NCI-H1930 (cell line): ENCODE measurements at regions not wholly inside any gene's neighbourhood (a gene's known extent, or its start where the extent isn't known, plus 50 kb on each side); places are given as distances from the start of the nearest gene placed in this dataset.

Source experiments
- DNase-seq, 2 experiments: peaks; one replicate each; lab custom pipeline; 2025; lab: John Stamatoyannopoulos, UW

DNA sequence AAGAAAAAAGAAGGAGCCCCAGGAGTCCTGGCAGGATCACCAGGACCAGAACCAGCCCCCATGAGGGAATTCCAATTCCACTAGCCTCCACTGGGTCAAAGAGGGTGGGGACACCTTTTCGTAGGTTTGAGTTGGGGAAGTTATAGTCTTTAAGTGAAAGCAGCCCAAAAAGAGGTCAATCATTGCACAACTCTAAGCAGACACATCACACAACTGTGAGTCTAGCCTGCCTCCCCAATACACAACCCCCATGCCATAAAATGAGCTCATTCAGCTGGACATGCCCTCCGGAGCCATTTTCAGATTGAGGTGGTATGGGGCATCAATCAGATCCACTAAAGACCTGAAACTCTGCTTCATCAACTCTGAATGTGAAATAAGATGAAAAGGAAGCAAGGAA is 179.9 kb downstream of the NPHP4 start:
- DNase-seq: no peak

DNA sequence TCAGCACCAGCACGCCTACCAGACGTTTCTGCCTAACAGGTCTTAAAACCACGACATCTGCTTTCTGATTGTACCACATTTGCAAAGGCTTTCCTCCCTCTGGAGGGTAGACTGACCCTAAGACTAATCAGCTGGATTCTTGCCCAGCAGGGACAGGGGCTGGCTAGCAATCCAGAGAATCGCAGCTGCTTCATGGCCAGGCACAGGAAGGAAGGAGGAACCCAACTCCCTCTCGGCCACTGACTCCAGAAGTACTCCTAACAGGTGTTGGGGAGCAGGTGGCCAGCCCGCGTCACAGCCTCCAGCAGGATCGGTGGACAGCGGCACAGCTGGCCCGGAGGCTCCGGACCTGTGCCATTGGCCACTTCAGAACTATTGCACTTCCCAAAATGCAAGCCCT is 180.8 kb downstream of the NPHP4 start:
- no peak for DNase-seq

DNA sequence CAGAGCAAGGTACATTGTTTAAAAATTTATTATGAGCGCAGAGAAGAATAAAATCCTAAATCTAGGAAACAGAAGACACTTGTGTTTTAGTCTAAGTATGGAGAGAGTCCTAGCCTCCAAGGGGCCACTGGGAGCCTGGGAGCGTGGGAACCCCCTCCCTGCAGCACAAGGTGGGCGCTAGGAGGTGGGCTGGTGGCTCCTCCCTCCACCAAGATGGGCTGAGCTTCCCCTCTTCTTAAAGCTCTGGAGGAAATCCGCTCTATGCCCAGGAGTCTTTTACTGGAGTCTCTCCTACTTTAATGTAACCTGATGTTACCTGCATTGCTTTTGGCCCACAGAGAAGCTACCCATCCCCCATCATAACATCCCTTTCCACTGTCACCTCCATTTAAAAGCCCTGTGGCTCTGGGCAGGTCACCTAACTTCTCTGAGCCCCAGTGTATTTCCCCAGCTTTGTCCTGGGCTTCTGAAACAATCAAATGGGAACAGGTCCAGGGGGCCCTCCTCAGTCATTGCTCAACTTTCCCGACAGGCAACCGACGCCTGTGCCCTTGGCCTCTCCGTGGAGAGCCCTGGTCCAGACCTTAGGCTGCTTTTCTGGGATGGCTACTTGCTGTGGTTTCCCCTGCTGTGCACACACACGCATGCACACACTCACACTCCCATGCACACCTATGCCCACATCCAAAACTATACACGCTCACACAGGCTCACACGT is 181.5 kb downstream of the NPHP4 start:
- no peak for DNase-seq

DNA sequence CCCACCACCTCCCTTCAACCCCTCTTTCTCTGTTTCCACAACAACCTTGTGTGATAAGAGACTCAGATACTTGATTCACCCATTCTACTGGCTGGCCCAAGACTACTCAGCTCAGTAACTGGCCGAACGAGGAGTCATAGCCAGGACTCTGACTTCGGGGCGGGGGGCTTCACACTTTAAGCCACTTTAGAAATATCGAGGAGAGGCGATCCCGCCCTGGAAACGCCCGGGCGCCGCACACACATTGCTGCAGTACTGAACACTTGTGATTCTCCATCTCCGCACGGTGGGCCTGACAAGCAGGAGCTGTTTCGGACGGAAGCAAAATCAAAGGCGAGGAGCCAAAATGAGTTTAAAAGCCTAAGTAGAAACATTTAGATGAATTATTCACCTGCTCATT is 182.1 kb downstream of the NPHP4 start:
- DNase-seq: no peak

DNA sequence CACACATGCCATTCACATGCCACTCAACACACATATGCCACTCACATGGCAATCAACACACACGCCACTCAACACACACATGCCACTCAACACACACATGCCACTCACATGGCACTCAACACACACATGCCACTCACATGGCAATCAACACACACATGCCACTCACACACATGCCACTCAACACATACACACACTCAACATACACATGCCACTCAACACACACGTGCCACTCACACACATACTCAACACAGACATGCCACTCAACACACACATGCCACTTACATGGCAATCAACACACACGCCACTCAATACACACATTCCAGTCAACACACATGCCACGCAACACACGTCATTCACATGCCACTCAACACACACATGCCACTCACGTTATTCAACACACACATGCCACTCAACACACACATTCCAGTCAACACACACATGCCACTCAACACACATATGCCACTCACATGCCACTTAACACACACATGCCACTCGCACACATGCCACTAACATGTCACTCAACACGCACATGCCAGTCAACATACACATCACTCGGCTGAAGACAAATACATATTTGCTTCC is 182.9 kb downstream of the NPHP4 start:
- no peak for DNase-seq

DNA sequence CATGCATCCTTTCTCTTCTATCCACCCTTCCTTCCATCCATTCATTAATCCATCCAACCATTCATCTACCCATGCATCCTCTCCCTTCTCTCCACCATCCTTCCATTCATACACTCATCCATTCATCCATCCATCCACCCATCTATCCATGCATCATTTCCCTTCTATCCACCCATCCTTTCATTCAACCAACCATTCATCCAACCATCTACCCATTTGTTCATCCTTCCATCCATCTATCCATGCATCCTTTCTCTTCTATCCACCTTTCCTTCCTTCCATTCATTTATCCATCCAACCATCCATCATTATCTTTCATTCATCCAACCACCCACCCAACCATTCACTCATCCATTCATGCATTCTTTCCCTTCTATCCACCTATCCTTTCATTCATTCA is 188.4 kb downstream of the NPHP4 start:
- DNase-seq: no peak

DNA sequence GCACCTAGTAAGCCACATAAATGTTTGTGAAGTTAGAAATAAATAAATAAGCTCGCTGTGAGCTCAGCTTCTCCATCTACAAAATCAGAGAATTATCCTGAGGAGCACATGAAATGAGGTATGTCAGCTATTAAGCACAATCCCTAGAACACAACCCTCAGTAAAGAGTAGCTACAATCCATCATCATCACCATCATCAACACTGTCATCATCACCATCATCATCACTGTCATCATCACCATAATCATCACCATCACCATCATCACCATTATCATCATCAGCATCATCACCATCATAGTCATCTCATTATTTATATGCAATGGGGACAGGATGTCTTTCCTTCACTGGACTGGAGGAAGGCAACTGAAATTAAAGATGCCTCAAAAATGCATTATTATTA is 189.6 kb downstream of the NPHP4 start:
- DNase-seq: no peak

DNA sequence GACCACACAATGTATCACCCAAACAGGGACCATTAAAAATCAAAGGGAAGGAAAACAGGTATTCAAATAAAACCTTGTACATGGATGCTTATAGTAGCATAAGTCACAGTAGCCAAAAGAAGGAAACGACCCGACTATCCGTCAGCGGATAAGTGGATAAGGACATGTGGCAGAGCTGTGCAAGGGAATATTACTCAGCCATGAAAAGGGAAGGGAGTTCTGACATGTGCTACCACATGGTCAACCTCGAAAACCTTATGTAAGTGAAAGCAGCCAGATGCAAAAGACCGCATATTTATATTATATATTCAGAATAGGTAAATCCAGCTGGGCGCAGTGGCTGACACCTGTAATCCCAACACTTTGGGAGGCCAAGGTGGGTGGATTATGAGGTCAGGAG is 193.3 kb downstream of the NPHP4 start:
- no peak for DNase-seq

DNA sequence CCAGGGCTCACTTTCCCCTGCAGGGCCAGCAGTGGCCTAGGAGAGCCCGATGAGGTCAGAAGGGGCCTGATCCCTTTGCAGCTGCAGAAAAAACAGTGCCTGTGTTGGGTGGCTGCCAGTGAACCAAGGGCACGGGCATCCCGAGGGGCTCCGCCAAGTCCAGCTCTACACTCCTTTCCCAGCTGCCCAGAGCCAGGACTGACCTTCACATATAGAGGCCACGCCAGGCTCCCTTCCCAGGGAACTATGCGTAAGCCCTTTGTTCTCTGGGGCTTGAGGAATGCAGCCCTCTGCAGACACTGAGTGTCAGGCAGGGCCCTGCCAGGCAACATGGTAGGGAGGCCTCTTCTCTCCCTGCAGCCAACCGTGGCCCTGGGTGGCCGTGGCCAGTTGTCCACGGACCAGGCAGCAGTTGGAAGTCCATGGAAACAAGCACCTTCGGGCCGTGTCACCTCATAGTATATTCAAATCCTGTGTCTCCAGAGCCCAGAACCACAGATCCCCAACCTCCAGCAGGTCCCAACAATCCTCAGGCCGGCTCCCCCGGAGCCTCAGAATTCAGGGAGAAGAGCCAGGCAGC is 194.0 kb downstream of the NPHP4 start:
- DNase-seq: no peak

DNA sequence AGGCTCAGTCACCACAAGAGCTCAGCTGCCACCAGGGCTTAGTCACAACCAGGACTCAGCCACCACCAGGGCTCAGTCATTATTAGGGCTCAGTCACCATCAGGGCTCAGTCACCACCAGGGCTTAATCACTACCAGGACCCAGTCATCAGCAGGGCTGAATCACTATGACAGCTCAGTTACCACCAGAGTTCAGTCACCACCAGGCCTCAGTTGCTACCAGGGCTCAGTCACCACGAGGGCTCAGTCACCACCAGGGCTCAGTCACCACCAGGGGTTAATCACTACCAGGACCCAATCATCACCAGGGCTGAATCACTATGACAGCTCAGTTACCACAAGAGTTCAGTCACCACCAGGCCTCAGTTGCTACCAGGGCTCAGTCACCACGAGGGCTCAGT is 196.2 kb downstream of the NPHP4 start:
- DNase-seq: no peak

DNA sequence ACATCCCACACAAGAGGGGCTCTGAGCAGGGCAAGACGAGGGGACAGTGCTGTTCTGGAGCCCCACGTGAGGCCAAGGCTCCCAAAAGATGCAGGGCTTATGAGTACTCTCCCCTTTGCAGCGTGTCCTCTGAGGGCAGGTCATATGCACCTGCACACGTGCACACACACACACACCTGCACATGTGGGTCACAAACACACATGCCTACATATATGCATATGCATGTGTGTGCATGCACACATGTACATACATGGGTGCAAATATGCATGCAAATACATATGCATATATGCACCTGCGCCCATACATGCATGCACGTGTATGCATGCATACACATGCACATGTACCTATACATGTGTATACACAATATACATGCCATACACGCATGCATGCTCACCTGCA is 197.9 kb downstream of the NPHP4 start:
- DNase-seq: no peak

DNA sequence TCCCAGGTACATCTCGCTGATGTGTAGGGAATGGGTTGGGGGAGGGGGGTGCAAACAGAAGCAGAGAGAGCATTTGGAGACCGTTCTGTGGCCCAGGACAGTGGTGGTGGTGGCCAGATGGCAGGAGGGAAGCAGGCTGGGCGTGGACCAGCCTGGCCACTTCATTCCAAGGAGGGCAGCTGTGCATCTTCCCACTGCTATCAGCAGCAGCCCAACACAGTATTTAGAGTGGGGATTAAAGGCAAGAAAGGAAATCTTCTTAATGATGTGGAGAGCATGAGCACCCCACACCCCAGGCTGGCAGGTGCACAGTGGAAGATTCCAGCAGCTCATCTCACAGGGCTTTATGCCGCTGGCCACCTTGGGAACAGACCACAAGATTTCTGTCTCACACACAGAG is 198.7 kb downstream of the NPHP4 start:
- DNase-seq: no peak

DNA sequence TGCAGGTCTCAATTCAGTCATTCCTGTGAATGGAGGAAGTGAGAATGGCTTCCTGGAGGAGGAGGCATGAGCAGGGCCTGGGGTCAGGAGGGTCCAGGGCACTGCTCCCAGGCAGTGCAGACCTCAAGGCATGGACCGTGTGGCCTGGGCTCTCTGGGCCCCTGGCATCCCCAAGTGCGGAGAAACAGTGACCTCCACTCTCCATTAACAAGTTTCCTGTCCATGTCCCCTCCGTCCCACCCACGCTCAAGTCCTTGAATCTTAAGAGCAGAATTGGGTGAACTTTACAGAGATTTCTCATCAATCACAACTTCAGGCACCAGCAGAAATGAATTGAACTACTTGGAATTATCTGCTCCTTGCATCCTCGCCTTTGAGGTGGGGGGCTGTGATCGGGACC is 211.1 kb downstream of the NPHP4 start:
- DNase-seq: no peak

DNA sequence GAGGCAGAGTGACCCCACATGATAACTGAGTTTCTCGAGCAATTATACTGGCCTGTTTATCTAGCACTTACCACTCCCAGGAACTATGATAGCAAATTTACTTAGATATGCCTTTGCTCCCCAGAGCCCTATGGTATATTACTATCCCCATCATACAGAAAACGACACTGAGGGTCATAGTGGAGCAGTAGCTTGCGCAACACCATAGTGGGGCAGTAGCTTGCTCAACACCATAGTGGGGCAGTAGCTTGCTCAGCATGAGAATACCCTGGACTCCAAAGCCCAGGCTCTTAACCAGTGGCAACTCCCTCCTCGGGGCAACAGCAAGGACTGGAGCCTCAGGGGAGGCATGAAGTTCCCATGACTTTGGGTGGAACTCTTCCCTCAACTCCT is 211.9 kb downstream of the NPHP4 start:
- DNase-seq: no peak

DNA sequence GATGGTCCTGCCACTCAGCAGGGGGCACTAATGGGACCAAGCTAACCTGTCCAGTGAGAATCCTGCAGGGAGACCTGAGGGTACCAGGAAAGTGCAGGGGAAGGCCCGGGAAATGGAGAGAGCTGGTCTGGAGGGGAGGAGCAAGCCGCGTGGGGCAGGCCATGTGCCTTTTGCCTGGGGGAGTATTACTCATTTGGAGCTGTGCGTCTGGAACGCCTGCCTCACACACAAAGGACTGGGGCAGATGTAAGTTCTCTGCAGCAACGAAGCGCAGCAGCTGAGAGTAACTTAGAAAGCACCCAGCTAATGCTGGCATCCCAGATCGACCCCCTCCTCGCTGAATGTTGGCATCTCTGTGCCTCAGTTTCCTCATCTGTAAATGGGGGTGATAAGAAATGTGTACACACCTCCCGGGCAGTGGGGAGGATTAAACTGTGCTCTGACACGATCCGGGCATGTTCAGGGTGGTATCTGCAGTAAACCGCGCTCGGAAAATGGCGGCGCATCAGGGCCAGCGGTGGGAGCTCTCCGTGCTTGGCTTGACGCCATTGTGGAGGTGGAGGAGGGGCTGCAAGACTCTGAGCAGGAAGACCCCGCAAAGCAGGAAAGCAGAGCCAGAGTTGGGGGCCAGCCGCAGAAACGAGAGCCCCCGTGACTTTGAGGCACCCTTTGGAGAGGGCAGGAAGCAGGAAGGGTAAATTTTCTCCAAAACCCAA is 212.5 kb downstream of the NPHP4 start:
- no peak for DNase-seq

DNA sequence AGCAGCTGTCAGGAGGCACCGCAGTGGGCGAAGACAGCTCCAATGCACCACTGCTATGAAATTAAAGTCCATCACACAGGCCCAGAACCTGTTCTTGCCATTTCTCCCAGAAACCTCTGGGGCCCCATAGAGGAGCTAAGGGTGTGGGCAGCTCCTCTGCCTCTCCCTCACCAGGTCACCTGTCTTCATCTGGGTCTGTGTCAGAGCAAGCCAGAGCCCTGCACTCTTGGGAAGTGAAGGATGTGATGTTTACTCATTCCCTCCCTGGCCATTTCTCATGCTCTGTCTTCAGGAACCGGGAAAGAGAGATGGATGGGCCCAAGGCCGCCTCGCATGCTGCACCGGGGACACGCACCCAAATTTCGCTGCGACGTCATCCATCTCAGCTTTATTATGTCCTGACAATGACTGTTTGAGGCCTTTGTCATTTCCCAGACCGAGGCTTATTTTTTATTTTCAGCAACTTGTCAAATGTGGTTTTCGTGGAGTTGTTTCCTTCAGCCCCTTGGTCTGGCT is 216.1 kb downstream of the NPHP4 start:
- no peak for DNase-seq

DNA sequence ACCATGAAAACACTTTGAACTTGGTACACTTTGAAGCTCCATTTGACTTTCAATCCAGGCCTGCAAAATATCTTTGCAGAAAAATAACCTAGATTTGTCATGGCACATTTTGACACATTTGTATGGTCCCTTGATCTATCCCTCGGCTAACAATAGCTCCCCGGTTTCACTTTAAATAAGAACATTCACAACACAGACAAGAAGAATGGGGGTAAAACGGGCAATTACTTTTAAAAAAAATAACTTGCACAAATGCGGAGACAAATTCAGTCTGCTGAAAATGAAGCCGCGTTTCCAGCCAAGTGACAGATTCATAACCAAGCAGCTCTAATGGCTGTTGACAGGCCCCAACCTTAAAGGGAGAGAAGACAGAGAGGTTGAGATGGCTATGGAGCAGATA is 218.2 kb downstream of the NPHP4 start:
- no peak for DNase-seq

DNA sequence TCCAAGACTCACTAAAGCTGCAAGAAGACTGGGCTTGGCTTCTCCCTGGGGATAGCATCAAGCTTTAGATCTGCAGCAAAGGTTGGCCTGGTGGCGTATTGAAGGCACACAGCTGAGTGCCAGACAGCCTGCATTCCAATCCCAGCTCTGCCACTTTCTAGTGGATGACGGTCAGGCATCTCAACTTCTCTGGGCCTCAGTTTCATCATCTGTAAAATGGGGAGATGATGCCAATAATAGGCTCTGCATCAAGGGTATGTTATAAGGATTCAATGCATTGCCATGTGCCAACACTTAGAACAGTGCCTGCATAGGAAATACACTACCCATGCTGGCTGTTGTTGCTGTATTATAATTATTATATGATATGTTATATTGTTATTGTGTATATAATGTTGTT is 220.4 kb downstream of the NPHP4 start:
- no peak for DNase-seq

DNA sequence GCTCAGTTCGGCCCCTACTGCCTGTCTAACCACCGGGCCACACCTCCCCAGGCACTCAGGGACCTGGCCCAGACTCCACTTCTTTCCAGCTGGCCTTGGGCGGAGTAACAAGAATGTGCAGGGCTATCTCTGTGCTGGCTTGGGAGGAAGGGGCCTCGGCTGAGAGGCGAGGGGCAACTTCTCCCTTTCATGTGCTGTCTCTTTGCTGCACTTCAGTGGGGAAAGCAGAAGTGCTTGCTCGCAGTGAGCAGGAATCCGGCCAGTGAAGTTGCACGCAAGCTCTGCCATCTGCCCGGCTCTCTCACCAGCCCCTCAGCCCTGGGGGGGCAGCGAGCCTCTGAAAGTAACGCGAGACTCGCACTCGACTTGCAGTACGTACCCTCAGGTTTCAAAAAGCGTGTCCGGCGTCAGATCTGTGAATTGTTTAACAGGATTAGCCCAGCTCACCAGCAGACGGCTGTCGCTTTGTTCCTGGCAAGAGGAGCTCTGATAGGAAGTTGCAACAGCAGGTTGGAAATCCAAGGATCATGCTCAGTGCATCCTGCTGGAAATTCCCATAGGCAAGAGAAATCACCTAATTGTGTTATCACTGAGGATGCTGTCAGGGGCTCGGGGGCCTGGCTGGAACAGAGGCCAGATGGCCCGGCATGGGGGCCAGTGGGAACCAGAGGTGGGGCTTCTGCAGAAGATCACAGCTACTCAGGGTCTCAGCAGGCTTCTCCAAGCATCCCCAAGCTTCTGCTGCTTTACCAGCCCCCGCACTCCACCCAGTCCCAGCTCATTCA is 221.1 kb downstream of the NPHP4 start:
- DNase-seq: no peak

DNA sequence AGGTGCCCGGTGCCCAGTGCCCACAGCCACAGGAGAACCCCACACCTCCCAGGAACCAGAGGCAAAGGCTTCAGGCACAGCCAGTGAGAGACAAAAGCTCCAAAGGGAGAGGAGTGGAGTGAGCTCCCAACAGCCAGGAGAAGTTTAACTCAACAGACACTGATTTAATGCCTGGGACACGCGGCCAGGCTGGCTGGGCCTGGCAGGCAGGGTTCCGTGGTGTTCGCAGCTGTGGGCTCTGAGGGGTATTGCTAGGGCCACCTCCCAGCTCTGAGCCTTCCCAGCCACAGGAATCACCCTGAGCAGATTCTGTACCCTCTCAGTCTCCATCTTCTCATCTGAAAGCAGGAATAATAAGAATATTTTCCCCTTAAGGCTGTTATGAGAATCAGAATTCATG is 222.5 kb downstream of the NPHP4 start:
- DNase-seq: no peak

DNA sequence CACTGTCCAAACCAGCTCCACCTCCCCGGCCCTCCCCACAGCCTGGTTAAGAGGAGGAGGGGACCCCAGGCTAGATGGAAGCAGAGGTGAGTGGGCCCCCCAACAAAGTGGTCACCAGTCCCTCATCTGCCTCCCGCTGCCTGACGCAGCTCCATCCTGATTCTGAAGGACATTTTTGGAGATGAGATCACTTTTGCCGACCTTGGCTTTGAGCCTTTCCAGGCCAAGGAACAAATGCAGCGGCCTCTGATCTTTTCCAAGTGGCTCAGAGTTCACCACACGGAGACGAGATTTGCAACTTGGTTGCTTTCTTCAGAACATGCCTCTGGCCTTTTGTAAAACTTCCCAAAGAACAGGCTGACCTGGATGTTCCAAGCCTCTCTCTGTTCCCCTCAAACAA is 223.1 kb downstream of the NPHP4 start:
- no peak for DNase-seq

DNA sequence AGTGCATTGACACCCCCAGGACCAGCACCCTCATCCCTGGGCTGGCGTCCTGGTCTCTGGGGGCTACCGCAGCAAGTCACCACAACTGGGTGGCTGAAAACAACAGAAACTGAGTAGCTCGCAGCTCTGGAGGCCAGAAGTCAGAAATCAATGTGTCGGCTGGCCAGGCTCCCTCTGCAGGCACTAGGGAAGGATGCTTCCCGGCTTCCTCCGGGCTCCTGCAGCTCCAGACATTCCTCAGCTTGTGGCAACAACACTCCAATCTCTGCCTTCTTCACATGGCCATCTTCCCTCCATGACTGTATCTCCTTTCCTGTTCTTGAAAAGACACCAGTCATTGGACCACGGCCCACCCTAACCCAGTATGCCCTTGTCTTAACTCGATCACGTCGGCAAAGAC is 224.2 kb downstream of the NPHP4 start:
- DNase-seq: no peak
